Suprapubic skin (tissue), 4 donors: ENCODE measurements at regions not wholly inside any gene's neighbourhood (a gene's known extent, or its start where the extent isn't known, plus 50 kb on each side); places are given as distances from the start of the nearest gene placed in this dataset.

Experiments
- DNase-seq, 2 donors: peaks; one replicate each; pipeline ENCODE4 v3.0.0-alpha.2; 2019; ENCODE audit warnings: low spot score in 2 of 2
- H3K27ac ChIP-seq: fragments of 200-600 bp; sonication (generic); one replicate; pipeline ENCODE4 v1.5.1; 2019
- H3K27me3 ChIP-seq: fragments of 200-600 bp; sonication (generic); one replicate; pipeline ENCODE4 v1.5.1; 2019
- H3K36me3 ChIP-seq: fragments of 200-600 bp; sonication (generic); one replicate; pipeline ENCODE4 v1.5.1; 2019
- H3K4me1 ChIP-seq: fragments of 200-600 bp; sonication (generic); one replicate; pipeline ENCODE4 v1.5.1; 2019
- H3K4me3 ChIP-seq: fragments of 200-600 bp; sonication (generic); one replicate; pipeline ENCODE4 v1.5.1; 2019; ENCODE audit warnings: mild to moderate bottlenecking
- H3K9me3 ChIP-seq: fragments of 200-600 bp; sonication (generic); one replicate; pipeline ENCODE4 v1.5.1; 2019
- EP300 ChIP-seq: sonication (generic); formaldehyde crosslinking; IDR thresholded peaks from one replicate; pipeline ENCODE4 v1.6.1; 2017; ENCODE audit warnings: antibody characterized with exemption
- POLR2A ChIP-seq, 2 donors: fragments of 450-650 bp; IDR thresholded peaks; one replicate each; pipeline ENCODE4 v1.6.1; 2017; ENCODE audit warnings: antibody characterized with exemption in 2 of 2, mild to moderate bottlenecking in 2 of 2, moderate library complexity in 2 of 2
- POLR2AphosphoS5 ChIP-seq, 3 donors: sonication (generic); formaldehyde crosslinking; IDR thresholded peaks; one replicate each; pipeline ENCODE4 v1.6.1; 2017; ENCODE audit warnings: antibody characterized with exemption in 3 of 3
- WGBS: methylation state at CpG from one replicate; pipeline ENCODE4 v1.1.5; 2018; 5-methylcytosine and 5-hydroxymethylcytosine counted together
- TF ChIP-seq, protein P1 (sequence below), 2 donors: fragments of 200-600 bp in 1 of 2; fragments of 450-650 bp in 1 of 2; sonication (generic) in 1 of 2; IDR thresholded peaks; one replicate each; pipeline ENCODE4 v1.5.1; 2016 to 2019; ENCODE audit warnings: antibody characterized with exemption in 2 of 2, mild to moderate bottlenecking in 1 of 2, moderate library complexity in 1 of 2

GRCh38 chr19:31416548-31416947 is 67.3 kb upstream of the TSHZ3 start:
- no peaks in the 10 kb centered on the region for H3K27me3 ChIP-seq
- TF ChIP-seq, protein P1, sequence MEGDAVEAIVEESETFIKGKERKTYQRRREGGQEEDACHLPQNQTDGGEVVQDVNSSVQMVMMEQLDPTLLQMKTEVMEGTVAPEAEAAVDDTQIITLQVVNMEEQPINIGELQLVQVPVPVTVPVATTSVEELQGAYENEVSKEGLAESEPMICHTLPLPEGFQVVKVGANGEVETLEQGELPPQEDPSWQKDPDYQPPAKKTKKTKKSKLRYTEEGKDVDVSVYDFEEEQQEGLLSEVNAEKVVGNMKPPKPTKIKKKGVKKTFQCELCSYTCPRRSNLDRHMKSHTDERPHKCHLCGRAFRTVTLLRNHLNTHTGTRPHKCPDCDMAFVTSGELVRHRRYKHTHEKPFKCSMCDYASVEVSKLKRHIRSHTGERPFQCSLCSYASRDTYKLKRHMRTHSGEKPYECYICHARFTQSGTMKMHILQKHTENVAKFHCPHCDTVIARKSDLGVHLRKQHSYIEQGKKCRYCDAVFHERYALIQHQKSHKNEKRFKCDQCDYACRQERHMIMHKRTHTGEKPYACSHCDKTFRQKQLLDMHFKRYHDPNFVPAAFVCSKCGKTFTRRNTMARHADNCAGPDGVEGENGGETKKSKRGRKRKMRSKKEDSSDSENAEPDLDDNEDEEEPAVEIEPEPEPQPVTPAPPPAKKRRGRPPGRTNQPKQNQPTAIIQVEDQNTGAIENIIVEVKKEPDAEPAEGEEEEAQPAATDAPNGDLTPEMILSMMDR (IDR thresholded peaks at IDR 0.05): no peak
- TF ChIP-seq POLR2A (IDR thresholded peaks at IDR 0.05) (no peak), POLR2AphosphoS5 (IDR thresholded peaks at IDR 0.05) (no peak), EP300 (no peak)
- H3K4me3 ChIP-seq: no peak overlapping the region
- no peaks in the 10 kb centered on the region for H3K36me3 ChIP-seq
- 88% methylated on average over 2 of the region's 2 CpGs for WGBS
- no peaks in the 10 kb centered on the region for H3K9me3 ChIP-seq
- H3K4me1 ChIP-seq: no peaks in the 10 kb centered on the region
- no peak overlapping the region for H3K27ac ChIP-seq
- DNase-seq: no peak

DNA sequence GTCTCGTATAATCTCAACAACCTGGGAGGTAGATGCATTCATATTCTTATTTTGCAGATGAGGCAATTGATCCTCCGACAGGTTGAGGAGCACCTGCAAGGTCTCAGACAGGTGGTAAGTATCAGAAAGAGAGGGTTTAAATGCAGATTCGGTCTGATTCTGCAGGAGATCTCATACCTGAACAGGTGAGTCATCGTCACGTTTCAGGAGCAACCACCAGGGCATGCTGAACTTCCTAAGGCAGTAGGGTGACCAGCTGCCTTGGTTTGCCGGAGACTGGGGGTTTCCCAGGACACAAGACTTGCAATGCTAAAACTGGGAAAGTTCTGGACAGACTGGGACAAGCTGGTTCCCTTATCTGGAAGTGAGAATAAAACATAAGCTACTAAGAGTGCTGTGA is 68.8 kb upstream of the TSHZ3 start:
- DNase-seq: no peak

DNA sequence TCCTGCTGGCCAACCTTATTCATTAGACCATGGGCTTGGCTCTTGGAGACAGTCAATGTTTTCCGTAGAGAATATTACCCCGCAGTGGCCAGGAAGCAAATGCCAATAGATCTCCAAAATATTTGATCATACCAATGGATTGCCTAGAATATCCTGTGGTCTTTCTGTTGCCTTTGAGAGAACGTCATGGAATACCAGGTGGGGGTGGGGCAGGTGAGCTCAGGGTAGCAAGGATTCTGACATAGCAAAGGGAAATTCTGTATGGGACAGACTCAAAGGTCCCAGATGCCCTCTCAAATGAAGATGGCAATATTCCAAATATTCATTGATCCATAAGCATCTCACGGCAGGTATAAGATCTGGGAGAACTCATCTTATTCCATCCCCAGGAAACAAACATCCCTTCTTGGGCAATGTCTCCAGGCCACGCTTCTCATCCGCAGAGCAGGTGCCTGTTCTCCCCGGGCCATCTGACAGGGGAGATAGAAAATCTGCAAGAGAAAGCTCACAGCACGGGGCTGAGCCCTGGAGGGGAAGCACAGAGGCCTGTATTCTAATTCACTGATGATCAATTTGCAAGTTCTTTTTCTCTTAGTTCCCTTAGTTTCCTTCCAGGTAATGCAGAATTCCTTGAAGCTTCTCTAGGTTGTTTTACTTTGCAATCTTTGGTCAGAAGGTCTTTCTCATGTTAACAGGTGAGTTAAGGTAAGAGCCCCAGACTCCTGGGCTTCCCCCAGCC is 69.6 kb upstream of the TSHZ3 start:
- Histone ChIP-seq H3K9me3 (no peaks in the 10 kb centered on the region), H3K27me3 (peaks cover 4% of the 10 kb centered on the region), H3K36me3 (no peaks in the 10 kb centered on the region), H3K27ac (no peak overlapping the region), H3K4me3 (no peak overlapping the region), H3K4me1 (no peaks in the 10 kb centered on the region)
- WGBS: 73% methylated on average over 8 of the region's 8 CpGs
- DNase-seq: no peak
- TF ChIP-seq POLR2AphosphoS5 (IDR thresholded peaks at IDR 0.05) (no peak), POLR2A (IDR thresholded peaks at IDR 0.05) (no peak), EP300 (no peak)
- TF ChIP-seq, protein P1 (IDR thresholded peaks at IDR 0.05): no peak

More for the DNA sequence above, 68.8 kb upstream of the TSHZ3 start:
- no peak overlapping the region for H3K27ac ChIP-seq
- H3K4me3 ChIP-seq: no peak overlapping the region
- no peaks in the 10 kb centered on the region for H3K9me3 ChIP-seq
- no peaks in the 10 kb centered on the region for H3K27me3 ChIP-seq
- no peaks in the 10 kb centered on the region for H3K4me1 ChIP-seq
- H3K36me3 ChIP-seq: no peaks in the 10 kb centered on the region
- TF ChIP-seq POLR2AphosphoS5 (IDR thresholded peaks at IDR 0.05) (no peak), POLR2A (IDR thresholded peaks at IDR 0.05) (no peak), EP300 (no peak)
- TF ChIP-seq, protein P1 (IDR thresholded peaks at IDR 0.05): no peak
- 31% methylated on average over 6 of the region's 6 CpGs for WGBS

GRCh38 chr19:31419871-31420445 is 70.7 kb upstream of the TSHZ3 start:
- no peaks in the 10 kb centered on the region for H3K9me3 ChIP-seq
- H3K27me3 ChIP-seq: peaks cover 11% of the 10 kb centered on the region
- no peak overlapping the region for H3K4me3 ChIP-seq
- no peak for DNase-seq
- no peaks in the 10 kb centered on the region for H3K4me1 ChIP-seq
- no peak overlapping the region for H3K27ac ChIP-seq
- no peak for TF ChIP-seq POLR2A (IDR thresholded peaks at IDR 0.05)
- no peak for TF ChIP-seq POLR2AphosphoS5 (IDR thresholded peaks at IDR 0.05)
- TF ChIP-seq, protein P1 (IDR thresholded peaks at IDR 0.05): no peak
- no peak for TF ChIP-seq EP300
- H3K36me3 ChIP-seq: no peaks in the 10 kb centered on the region
- 87% methylated on average over 11 of the region's 11 CpGs for WGBS

- WGBS: 42% methylated on average over 6 of the region's 6 CpGs
- Histone ChIP-seq H3K36me3 (no peaks in the 10 kb centered on the region), H3K27ac (no peak overlapping the region), H3K27me3 (peaks cover 14% of the 10 kb centered on the region), H3K4me3 (no peak overlapping the region), H3K9me3 (no peaks in the 10 kb centered on the region), H3K4me1 (no peaks in the 10 kb centered on the region)
- no peak for TF ChIP-seq POLR2AphosphoS5 (IDR thresholded peaks at IDR 0.05)
- no peak for TF ChIP-seq POLR2A (IDR thresholded peaks at IDR 0.05)
- DNase-seq: no peak
These were observed 71.8 kb upstream of the TSHZ3 start for GRCh38 chr19:31421082-31421481.
